Stomach (tissue), 8 donors: ENCODE measurements at regions not wholly inside any gene's neighbourhood (a gene's known extent, or its start where the extent isn't known, plus 50 kb on each side); places are given as distances from the start of the nearest gene placed in this dataset.

ENCODE experiments used
- DNase-seq, 2 donors: peaks; one replicate each; pipeline versions ENCODE4 v3.0.0 to v3.0.0-alpha.2; 2013 to 2019
- H3K27ac ChIP-seq, 5 donors: fragments of 200-600 bp in 4 of 5; sonication (generic) in 4 of 5; one replicate each; pipeline ENCODE4 v1.5.1; 2013 to 2019; ENCODE audit warnings: mild to moderate bottlenecking in 1 of 5, moderate library complexity in 1 of 5
- H3K27me3 ChIP-seq, 3 donors: fragments of 200-600 bp; sonication (generic); one replicate each; pipeline ENCODE4 v1.5.1; 2017 to 2019; ENCODE audit warnings: mixed run types in 1 of 3
- H3K36me3 ChIP-seq, 4 donors: fragments of 200-600 bp; sonication (generic); 1 replicate in 3 of 4; 2 replicates in 1 of 4; pipeline ENCODE4 v1.5.1; 2016 to 2019
- H3K4me1 ChIP-seq, 4 donors: fragments of 200-600 bp; sonication (generic); one replicate each; pipeline ENCODE4 v1.5.1; 2016 to 2019
- H3K4me3 ChIP-seq, 4 donors: fragments of 200-600 bp; sonication (generic) in 3 of 4; one replicate each; pipeline ENCODE4 v1.5.1; 2016 to 2019; ENCODE audit warnings: mild to moderate bottlenecking in 1 of 4
- H3K9me3 ChIP-seq, 4 donors: fragments of 200-600 bp; sonication (generic); one replicate each; pipeline ENCODE4 v1.5.1; 2016 to 2019
- EP300 ChIP-seq: sonication (generic); formaldehyde crosslinking; IDR thresholded peaks from one replicate; pipeline ENCODE4 v1.6.1; 2017; ENCODE audit warnings: antibody characterized with exemption
- POLR2A ChIP-seq, 4 donors: fragments of 450-650 bp; IDR thresholded peaks; one replicate each; pipeline ENCODE4 v1.6.1; 2016; ENCODE audit warnings: antibody characterized with exemption in 4 of 4, control low read depth in 2 of 4, mild to moderate bottlenecking in 1 of 4, moderate library complexity in 1 of 4
- POLR2AphosphoS5 ChIP-seq, 3 donors: sonication (generic); formaldehyde crosslinking; IDR thresholded peaks; one replicate each; pipeline ENCODE4 v1.6.1; 2016; ENCODE audit warnings: antibody characterized with exemption in 3 of 3
- WGBS, 5 donors: extraction: QIAGEN DNeasy Blood & Tissue Kit in 3 of 5; methylation state at CpG; one replicate each; pipeline versions ENCODE4 v1.1.5 to v1.1.7; 2013 to 2018; 5-methylcytosine and 5-hydroxymethylcytosine counted together
- intact Hi-C: fragments of 100-400 bp; cut with DNase I; formaldehyde crosslinking; loops from one replicate; pipeline ENCODE4 v1.15.1; 2023; ENCODE audit warnings: low total_unique reads
- TF ChIP-seq, protein P1 (sequence below), 7 experiments: fragments of 450-650 bp in 4 of 7; fragments of 200-600 bp in 3 of 7; sonication (generic) in 3 of 7; IDR thresholded peaks; one replicate each; pipeline ENCODE4 v1.5.1; 2016 to 2019; ENCODE audit warnings: antibody characterized with exemption in 7 of 7, control low read depth in 2 of 7, mild to moderate bottlenecking in 1 of 7
- donor health status: healthy with polysubstance abuse.
- donor health status: Bipolar disorder and iron deficiency.
- donor health status: healthy.

DNA sequence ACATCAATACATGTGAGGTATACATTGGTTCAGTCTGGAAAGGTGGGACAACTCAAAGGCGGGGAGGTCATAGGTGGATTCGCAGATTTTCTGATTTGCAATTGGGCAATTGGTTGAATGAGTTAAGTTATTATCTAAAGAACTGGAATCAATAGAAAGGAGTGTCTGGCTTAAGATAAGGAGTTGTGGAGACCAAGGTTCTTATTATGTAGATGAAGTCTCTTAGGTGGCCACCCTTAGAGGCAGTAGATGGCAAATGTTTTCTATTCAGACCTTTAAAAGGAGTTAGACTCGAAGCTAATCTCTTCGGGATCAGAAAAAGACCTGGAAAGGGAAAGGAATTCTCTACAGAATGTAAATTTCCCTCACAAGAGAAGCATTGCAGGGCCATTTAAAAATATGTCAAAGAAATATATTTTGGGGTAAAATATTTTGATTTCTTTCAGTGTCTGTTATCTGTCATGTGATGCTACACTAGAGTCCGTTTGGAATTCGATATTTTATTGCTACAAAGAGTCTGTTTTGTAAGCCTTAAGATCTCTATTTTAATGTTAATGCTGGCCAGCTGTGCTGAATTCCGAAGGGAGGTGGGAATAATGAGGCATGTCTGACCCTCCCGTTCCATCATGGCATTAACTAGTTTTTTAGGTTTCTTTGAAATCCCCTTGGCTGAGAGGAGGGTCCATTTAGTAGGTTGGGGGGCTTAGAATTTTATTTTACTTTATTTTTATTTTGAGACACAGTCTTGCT, 265.1 kb downstream of the PTPRU start:
- DNase-seq = no peak
- Histone ChIP-seq H3K27me3 (peaks cover 0 to 64% (median 6%) of the 10 kb centered on the region in 3 donors), H3K9me3 (peaks cover 0 to 9% (median 8%) of the 10 kb centered on the region in 4 donors), H3K4me1 (peaks cover 0 to 11% (median 4%) of the 10 kb centered on the region in 4 donors), H3K4me3 (no peak overlapping the region), H3K36me3 (no peaks in the 10 kb centered on the region), H3K27ac (no peak overlapping the region)
- TF ChIP-seq, protein P1, sequence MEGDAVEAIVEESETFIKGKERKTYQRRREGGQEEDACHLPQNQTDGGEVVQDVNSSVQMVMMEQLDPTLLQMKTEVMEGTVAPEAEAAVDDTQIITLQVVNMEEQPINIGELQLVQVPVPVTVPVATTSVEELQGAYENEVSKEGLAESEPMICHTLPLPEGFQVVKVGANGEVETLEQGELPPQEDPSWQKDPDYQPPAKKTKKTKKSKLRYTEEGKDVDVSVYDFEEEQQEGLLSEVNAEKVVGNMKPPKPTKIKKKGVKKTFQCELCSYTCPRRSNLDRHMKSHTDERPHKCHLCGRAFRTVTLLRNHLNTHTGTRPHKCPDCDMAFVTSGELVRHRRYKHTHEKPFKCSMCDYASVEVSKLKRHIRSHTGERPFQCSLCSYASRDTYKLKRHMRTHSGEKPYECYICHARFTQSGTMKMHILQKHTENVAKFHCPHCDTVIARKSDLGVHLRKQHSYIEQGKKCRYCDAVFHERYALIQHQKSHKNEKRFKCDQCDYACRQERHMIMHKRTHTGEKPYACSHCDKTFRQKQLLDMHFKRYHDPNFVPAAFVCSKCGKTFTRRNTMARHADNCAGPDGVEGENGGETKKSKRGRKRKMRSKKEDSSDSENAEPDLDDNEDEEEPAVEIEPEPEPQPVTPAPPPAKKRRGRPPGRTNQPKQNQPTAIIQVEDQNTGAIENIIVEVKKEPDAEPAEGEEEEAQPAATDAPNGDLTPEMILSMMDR (IDR thresholded peaks at IDR 0.05) = no peak
- TF ChIP-seq EP300 (no peak), POLR2A (IDR thresholded peaks at IDR 0.05) (no peak), POLR2AphosphoS5 (IDR thresholded peaks at IDR 0.05) (no peak)
- intact Hi-C loops = no loop called here
- 22 to 38% (median 30%) methylated on average over 8 of the region's 8 CpGs for WGBS, 5 donors

GRCh38 chr1:29500651-29501050, 264.3 kb downstream of the PTPRU start:
- Histone ChIP-seq H3K27ac (no peak overlapping the region), H3K27me3 (peaks cover 0 to 62% (median 6%) of the 10 kb centered on the region in 3 donors), H3K9me3 (peaks cover 0 to 16% (median 15%) of the 10 kb centered on the region in 4 donors), H3K4me3 (no peak overlapping the region), H3K4me1 (peaks cover 0 to 11% (median 4%) of the 10 kb centered on the region in 4 donors), H3K36me3 (no peaks in the 10 kb centered on the region)
- TF ChIP-seq, protein P1 (IDR thresholded peaks at IDR 0.05) = no peak
- TF ChIP-seq EP300 = no peak
- peak in 1 of 2 donors; percentile 10 for DNase-seq
- intact Hi-C loops = no loop called here
- 76 to 92% (median 88%) methylated on average over 5 of the region's 5 CpGs for whole genome bisulfite sequencing, 5 donors

- peaks cover 0 to 23% (median 20%) of the 10 kb centered on the region in 4 donors for H3K9me3 ChIP-seq
- TF ChIP-seq POLR2A (IDR thresholded peaks at IDR 0.05) = no peak
- TF ChIP-seq, protein P1 (IDR thresholded peaks at IDR 0.05) = no peak
- H3K36me3 ChIP-seq = no peaks in the 10 kb centered on the region
- no peak overlapping the region for H3K27ac ChIP-seq
- DNase-seq = no peak
- H3K27me3 ChIP-seq = peaks cover 0 to 56% (median 6%) of the 10 kb centered on the region in 3 donors
- 82 to 91% (median 89%) methylated on average over 6 to 9 of the region's 9 CpGs for WGBS, 5 donors
- H3K4me1 ChIP-seq = peaks cover 0 to 11% (median 4%) of the 10 kb centered on the region in 4 donors
- no peak overlapping the region for H3K4me3 ChIP-seq
- intact Hi-C loops = no loop called here
Measured at GRCh38 chr1:29500041-29500440, 263.7 kb downstream of the PTPRU start.

- H3K27me3 ChIP-seq = peaks cover 0 to 47% (median 6%) of the 10 kb centered on the region in 3 donors
- H3K9me3 ChIP-seq = peaks cover 0 to 25% (median 22%) of the 10 kb centered on the region in 4 donors
- H3K27ac ChIP-seq = no peak overlapping the region
- TF ChIP-seq POLR2A (IDR thresholded peaks at IDR 0.05) (no peak), POLR2AphosphoS5 (IDR thresholded peaks at IDR 0.05) (no peak), EP300 (no peak)
- TF ChIP-seq, protein P1 (IDR thresholded peaks at IDR 0.05) = no peak
- intact Hi-C loops = no loop called here
- peak in 1 of 2 donors; percentile 17 for DNase-seq
- H3K4me3 ChIP-seq = no peak overlapping the region
- 67 to 85% (median 74%) methylated on average over 9 of the region's 9 CpGs for WGBS, 5 donors
- H3K36me3 ChIP-seq = no peaks in the 10 kb centered on the region
- H3K4me1 ChIP-seq = peaks cover 0 to 11% (median 4%) of the 10 kb centered on the region in 4 donors
Measured at GRCh38 chr1:29499104-29499650, 262.9 kb downstream of the PTPRU start.
